IPS DF 6.9 (cell line): ENCODE measurements at regions not wholly inside any gene's neighbourhood (a gene's known extent, or its start where the extent isn't known, plus 50 kb on each side); places are given as distances from the start of the nearest gene placed in this dataset.
A peak's percentile ranks its signal among the peaks of the same experiment; 100 is the strongest.
"Not testable (repeated sequence)": the region's sequence is repeated elsewhere in the genome, so short reads cannot be mapped to it uniquely, and the experiment has no call there.

Experiments used
- DNase-seq: peaks from one replicate; pipeline ENCODE4 v3.0.0-alpha.2; 2013; ENCODE audit warnings: low read depth, low spot score
- H3K27ac ChIP-seq: one replicate; pipeline ENCODE4 v1.5.1; 2013; ENCODE audit warnings: low read length, control low read depth
- H3K27me3 ChIP-seq: 2 replicates; pipeline ENCODE4 v1.6.1; 2013; ENCODE audit warnings: mild to moderate bottlenecking, low read length; ENCODE audit not compliant: control insufficient read depth, insufficient read depth
- H3K36me3 ChIP-seq: 2 replicates; pipeline ENCODE4 v1.6.1; 2013; ENCODE audit warnings: low read length; ENCODE audit not compliant: control insufficient read depth, insufficient read depth
- H3K4me1 ChIP-seq: 2 replicates; pipeline ENCODE4 v1.6.1; 2013; ENCODE audit warnings: low read length; ENCODE audit not compliant: control insufficient read depth, insufficient read depth
- H3K4me3 ChIP-seq: 2 replicates; pipeline ENCODE4 v1.5.1; 2013; ENCODE audit warnings: mild to moderate bottlenecking, low read length
- H3K9me3 ChIP-seq: 2 replicates; pipeline ENCODE4 v1.6.1; 2013; ENCODE audit warnings: low read length, inconsistent platforms; ENCODE audit not compliant: control insufficient read depth, insufficient read depth
- WGBS: extraction: QIAGEN DNeasy Blood & Tissue Kit; methylation state at CpG from one replicate; pipeline ENCODE4 v1.1.7; 2013; ENCODE audit warnings: mixed read lengths, missing lambda C conversion rate; ENCODE audit not compliant: insufficient read length, insufficient coverage; 5-methylcytosine and 5-hydroxymethylcytosine counted together

GRCh38 chr21:5117666-5118295 lies 5403.6 kb upstream of the TPTE start:
- H3K9me3 ChIP-seq, H3K4me3 ChIP-seq, H3K27me3 ChIP-seq, H3K4me1 ChIP-seq, H3K36me3 ChIP-seq, DNase-seq, H3K27ac ChIP-seq: not testable (repeated sequence)
- WGBS: no CpG with 5 or more reads among the region's 17 CpGs

DNA sequence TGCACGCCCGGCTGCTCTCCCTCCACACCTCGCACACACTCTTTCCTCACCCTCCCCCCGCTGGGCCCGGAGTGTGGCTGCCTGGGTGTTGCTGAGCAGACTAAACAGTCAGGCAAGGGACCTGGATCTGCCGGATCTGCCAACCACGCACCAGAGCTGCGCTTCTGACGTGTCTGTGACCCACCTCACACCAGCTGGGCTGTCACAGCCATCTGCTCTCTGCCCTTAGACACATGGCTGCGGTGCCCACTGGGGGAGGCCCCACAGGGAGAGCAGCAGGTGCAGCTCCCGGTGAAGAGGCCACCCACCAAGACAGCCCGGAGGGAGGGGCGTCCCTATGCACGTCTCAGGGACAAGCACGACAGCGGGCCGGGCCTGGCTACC lies 5403.1 kb upstream of the TPTE start:
- not testable (repeated sequence) for H3K4me1 ChIP-seq, DNase-seq, H3K27me3 ChIP-seq, H3K36me3 ChIP-seq, H3K27ac ChIP-seq, H3K4me3 ChIP-seq, H3K9me3 ChIP-seq
- no CpG with 5 or more reads among the region's 17 CpGs for WGBS

DNA sequence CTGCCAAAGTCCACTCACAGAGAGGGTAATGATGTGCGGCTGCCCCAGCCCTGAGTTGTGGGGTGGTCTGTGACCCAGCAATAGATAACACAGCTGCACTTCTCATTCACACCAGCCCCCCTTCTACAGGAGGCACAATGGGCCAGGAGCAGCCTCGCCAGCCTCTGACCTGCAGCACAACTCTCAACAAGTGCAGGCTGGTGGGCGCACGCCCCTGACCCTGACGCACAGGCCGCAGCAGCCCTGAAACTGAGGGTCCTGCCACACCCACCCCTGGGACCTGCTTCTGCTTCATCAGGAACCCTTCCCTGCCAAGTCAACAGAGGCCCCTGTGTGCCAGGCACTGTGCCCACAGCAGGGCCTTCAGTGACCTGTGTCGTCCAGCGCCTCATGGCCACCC lies 5402.2 kb upstream of the TPTE start:
- DNase-seq, H3K4me3 ChIP-seq, H3K9me3 ChIP-seq, H3K27ac ChIP-seq, H3K27me3 ChIP-seq, H3K36me3 ChIP-seq, H3K4me1 ChIP-seq: not testable (repeated sequence)
- WGBS: no CpG with 5 or more reads among the region's 8 CpGs

GRCh38 chr21:5121399-5121798 lies 5400.0 kb upstream of the TPTE start:
- not testable (repeated sequence) for H3K4me3 ChIP-seq, H3K36me3 ChIP-seq, H3K4me1 ChIP-seq, H3K27ac ChIP-seq, DNase-seq, H3K9me3 ChIP-seq, H3K27me3 ChIP-seq
- no CpG with 5 or more reads among the region's 14 CpGs for WGBS

DNA sequence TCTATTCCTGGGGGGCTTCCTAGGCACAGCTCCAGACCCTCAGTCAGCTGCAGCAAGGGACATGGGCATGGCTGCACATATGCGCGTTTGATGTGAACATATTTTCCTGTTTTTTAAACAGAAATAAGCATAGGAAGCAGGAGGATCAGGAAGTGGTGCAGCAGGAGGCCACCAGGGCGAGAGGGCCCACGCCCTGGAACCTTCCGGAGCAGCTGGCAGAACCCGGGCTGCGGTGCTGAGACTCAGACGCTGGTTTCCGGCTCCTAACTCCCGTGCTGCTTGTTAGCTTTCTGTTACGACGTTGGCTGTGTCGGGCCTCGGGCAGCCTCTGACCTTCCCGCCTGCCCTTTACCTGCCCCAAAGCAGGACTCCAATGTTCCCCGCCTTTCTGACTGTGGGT lies 5399.5 kb upstream of the TPTE start:
- no CpG with 5 or more reads among the region's 16 CpGs for WGBS
- not testable (repeated sequence) for H3K4me3 ChIP-seq, H3K9me3 ChIP-seq, DNase-seq, H3K4me1 ChIP-seq, H3K27ac ChIP-seq, H3K27me3 ChIP-seq, H3K36me3 ChIP-seq

DNA sequence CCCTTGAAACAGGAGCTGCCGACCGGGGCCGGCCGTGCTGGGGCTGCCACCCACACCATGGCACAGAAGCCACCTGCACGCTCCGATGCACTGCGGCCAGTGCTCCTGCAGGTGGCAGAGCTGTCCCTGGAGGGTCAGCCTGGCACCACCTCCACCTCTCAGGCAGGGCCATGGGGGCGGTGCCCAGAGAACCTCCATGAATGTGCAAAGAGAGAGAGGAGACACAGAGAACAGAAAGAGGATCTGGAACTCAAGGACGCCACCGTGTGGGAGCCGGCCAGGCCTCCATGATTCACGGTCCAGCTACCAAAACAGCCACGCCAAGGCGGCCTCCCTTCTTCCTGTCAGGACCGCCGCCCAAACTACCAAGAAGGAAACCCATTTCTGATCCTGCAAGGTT lies 5397.7 kb upstream of the TPTE start:
- not testable (repeated sequence) for H3K27ac ChIP-seq, H3K4me1 ChIP-seq, DNase-seq, H3K4me3 ChIP-seq, H3K36me3 ChIP-seq, H3K9me3 ChIP-seq, H3K27me3 ChIP-seq
- WGBS: no CpG with 5 or more reads among the region's 16 CpGs

DNA sequence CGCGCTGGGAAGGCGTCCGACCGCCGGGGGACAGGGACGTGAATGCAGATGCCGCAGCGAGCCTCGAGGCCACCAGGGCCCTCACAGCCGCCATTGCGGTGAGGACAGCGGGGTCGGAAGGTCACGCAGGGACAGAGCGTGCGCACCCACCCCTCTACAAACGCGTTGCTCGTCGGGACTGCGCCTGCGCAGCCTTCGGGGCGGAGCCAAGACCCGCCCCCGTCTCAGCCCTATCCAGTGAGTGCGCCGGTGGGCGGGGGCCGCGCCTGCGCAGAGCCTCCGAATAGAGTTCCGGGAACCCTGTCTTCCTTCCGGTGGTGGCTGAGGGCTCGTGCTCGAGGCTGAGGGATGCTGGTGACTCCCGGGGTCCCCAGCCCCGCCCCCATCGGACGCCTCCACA lies 5393.1 kb upstream of the TPTE start:
- H3K4me3 ChIP-seq: peak overlapping the region; percentile 45; the same call in 1 of the 2 replicates
- H3K36me3 ChIP-seq, H3K27me3 ChIP-seq, H3K4me1 ChIP-seq, H3K27ac ChIP-seq, H3K9me3 ChIP-seq: not testable (repeated sequence)
- no CpG with 5 or more reads among the region's 42 CpGs for WGBS
- peak; percentile 55 for DNase-seq

DNA sequence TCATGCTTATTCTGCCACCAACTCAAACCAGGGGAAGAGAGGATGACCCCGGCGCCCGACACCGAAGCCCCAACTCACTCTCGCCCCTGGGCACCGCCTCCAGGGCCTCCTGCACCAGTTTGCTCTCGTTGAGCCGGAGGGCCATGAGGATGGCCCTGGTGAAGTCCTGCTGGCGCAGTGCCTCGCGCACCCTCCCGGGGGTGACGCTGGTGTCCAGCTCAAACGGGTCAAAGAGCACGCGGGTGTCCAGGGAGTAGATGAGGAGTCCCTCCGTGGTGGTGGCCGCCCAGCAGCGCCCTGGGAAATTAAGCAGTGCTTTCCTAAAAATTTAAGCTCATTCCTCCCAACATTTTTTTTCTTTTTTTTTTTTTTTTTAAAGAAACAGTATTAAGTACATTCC lies 5387.6 kb upstream of the TPTE start:
- not testable (repeated sequence) for H3K27me3 ChIP-seq, H3K9me3 ChIP-seq, H3K27ac ChIP-seq, DNase-seq, H3K36me3 ChIP-seq, H3K4me1 ChIP-seq, H3K4me3 ChIP-seq
- WGBS: no CpG with 5 or more reads among the region's 19 CpGs

GRCh38 chr21:5136406-5136805 lies 5385.0 kb upstream of the TPTE start:
- not testable (repeated sequence) for H3K9me3 ChIP-seq, H3K27me3 ChIP-seq, DNase-seq, H3K4me3 ChIP-seq, H3K27ac ChIP-seq, H3K36me3 ChIP-seq, H3K4me1 ChIP-seq
- WGBS: no CpG with 5 or more reads among the region's 8 CpGs

- no CpG with 5 or more reads among the region's 18 CpGs for WGBS
- not testable (repeated sequence) for H3K4me3 ChIP-seq, H3K9me3 ChIP-seq, H3K36me3 ChIP-seq, DNase-seq, H3K27me3 ChIP-seq, H3K27ac ChIP-seq, H3K4me1 ChIP-seq
Observed at GRCh38 chr21:5137006-5137405, 5384.4 kb upstream of the TPTE start.

- H3K36me3 ChIP-seq, H3K4me3 ChIP-seq: not testable (repeated sequence)
- no CpG with 5 or more reads among the region's 7 CpGs for WGBS
Observed at GRCh38 chr21:5138687-5139086, 5382.7 kb upstream of the TPTE start.

More at GRCh38 chr21:5138687-5139086, 5382.7 kb upstream of the TPTE start:
- not testable (repeated sequence) for H3K27ac ChIP-seq, H3K27me3 ChIP-seq, H3K9me3 ChIP-seq, DNase-seq, H3K4me1 ChIP-seq
